Gastroesophageal sphincter (tissue), 3 donors: ENCODE measurements at regions not wholly inside any gene's neighbourhood (a gene's known extent, or its start where the extent isn't known, plus 50 kb on each side); places are given as distances from the start of the nearest gene placed in this dataset.

Source experiments
- CTCF ChIP-seq, 4 experiments: fragments of 200-600 bp in 2 of 4; fragments of 450-650 bp in 2 of 4; sonication (generic) in 1 of 4; IDR thresholded peaks; one replicate each; pipeline ENCODE4 v1.5.1; 2017 to 2019; ENCODE audit warnings: antibody characterized with exemption in 4 of 4, mild to moderate bottlenecking in 2 of 4, moderate library complexity in 2 of 4
- EP300 ChIP-seq: sonication (generic); formaldehyde crosslinking; IDR thresholded peaks from one replicate; pipeline ENCODE4 v1.6.1; 2017; ENCODE audit warnings: antibody characterized with exemption, mild to moderate bottlenecking
- POLR2A ChIP-seq, 2 donors: fragments of 450-650 bp; IDR thresholded peaks; one replicate each; pipeline ENCODE4 v1.6.1; 2017; ENCODE audit warnings: antibody characterized with exemption in 2 of 2, mild to moderate bottlenecking in 2 of 2, moderate library complexity in 1 of 2
- POLR2AphosphoS5 ChIP-seq: sonication (generic); formaldehyde crosslinking; IDR thresholded peaks from one replicate; pipeline ENCODE4 v1.6.1; 2017; ENCODE audit warnings: antibody characterized with exemption

DNA sequence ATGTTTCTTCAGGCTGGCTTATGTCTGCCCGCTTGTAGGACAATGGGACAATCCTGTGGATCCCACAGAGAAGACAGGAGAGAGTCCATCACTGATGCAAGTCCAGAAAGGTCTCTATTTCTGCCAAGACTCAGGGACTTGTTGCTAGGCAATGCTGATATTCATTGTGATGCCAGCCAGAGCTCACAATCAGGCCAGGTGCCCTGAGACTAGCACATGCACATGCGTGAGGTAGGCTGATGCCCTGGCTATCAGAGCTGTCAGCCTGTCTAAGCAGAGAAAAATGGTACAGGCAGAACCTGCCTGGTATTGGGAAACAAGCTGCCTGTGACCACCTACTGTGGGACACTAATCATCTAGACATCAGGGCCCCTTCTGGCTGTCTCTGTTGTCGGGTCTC lies 638.7 kb upstream of the TSPY4 start:
- no peak for TF ChIP-seq CTCF (IDR thresholded peaks at IDR 0.05)
- TF ChIP-seq POLR2AphosphoS5: no peak
- no peak for TF ChIP-seq POLR2A (IDR thresholded peaks at IDR 0.05)
- no peak for TF ChIP-seq EP300
